GM18511 (cell line): ENCODE measurements at regions not wholly inside any gene's neighbourhood (a gene's known extent, or its start where the extent isn't known, plus 50 kb on each side); places are given as distances from the start of the nearest gene placed in this dataset.
"Not testable (repeated sequence)": the region's sequence is repeated elsewhere in the genome, so short reads cannot be mapped to it uniquely, and the experiment has no call there.

Experiments
- ATAC-seq: cut with Tn5 transposase; IDR thresholded peaks from one replicate; pipeline ENCODE4 v1.9.1; 2021; ENCODE audit warnings: mild to moderate bottlenecking, moderate library complexity; ENCODE audit not compliant: unreplicated experiment

DNA sequence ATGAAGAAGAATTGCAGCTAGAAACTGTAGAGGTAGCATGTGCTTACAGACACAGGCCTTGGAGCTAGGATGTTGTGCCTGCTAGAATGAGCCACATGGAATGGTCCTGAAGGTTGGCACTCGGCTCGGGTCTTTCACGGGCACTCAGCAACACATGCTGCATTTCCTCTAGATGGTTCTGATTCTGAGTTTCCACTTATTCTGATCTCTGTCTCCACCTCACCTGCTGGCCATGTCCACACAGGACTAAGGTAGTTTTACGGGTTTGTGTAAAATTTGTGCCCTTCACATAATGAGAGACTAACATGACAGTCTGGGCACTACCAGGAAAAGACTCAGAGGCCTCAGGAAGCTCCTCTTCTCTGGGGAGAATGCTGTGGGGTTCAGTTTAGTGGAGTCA, 444.8 kb upstream of the MKI67 start:
- ATAC-seq = no peak

DNA sequence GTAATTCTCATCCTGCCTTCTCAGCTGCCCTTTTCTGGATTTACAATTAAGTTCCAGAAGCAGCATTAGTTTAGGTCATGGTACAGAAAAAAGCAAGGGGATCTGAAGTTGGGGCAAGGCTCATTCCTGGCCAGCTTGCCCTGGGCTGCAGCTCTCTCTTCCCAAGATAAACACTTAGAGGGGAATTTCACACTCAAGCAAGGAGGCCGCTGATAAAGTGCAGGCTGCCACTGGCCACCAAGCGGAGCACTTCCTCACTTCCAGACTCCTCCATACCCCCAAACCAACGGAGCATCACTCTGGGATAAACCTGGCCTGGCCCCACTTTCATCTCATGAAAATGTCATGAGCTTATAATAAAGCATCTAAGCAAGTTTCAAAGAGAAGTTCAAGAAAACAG, 445.5 kb upstream of the MKI67 start:
- no peak for ATAC-seq

- no peak for ATAC-seq
Measured at GRCh38 chr10:128572696-128573095, 446.5 kb upstream of the MKI67 start.

GRCh38 chr10:128573281-128573845, 447.1 kb upstream of the MKI67 start:
- no peak for ATAC-seq

GRCh38 chr10:128573986-128574385, 447.8 kb upstream of the MKI67 start:
- ATAC-seq = no peak

DNA sequence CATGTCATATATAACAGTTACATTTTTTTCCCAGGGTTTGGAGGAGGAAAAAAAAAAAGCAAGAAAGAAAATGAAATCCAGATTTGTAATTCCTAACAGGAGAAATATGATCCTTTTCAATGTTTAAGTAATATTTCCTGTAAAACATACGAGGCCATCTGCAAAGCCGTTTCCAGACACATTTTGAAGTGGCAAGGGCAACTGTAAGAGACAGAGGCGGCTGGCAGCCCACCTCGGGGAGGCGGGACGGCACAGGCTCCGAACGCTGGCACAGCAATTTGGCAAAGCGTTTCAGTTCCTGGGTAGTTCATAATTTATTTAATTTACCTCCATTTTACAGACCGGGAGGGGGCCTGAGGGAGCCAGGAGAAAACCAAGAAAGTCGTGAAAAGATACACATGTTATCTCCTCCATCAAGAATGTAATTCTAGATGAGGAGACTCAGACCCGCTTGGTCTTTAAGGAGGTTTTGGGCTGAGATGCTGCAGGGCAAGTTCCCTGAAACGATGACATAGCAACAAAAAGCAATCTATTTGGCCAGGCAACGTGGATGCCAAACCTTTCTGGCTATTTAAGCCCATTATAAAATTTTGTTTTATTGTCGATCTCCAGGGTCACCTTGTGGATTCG, 448.5 kb upstream of the MKI67 start:
- no peak for ATAC-seq

GRCh38 chr10:128575761-128576160, 449.5 kb upstream of the MKI67 start:
- ATAC-seq = no peak

DNA sequence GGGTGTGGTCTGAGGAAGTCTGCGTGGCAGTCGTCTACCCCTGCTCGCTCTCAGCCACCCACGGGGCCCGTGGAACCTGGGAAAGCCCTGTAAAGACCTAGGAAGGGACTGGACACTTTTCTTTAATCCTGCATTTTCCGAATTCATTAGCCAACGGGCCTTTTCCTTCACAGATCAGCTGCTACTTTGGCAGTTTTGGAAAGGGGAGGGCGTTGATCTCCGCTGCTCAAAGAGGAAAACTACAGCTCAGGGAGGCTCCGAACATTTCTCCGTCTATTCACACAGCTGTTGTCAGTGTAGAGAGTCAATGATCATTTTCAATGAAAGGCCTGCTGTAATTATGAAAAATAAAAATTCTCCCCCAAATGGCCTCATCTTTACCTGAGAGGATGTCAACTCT, 450.1 kb upstream of the MKI67 start:
- ATAC-seq = no peak

- ATAC-seq = no peak
Measured at GRCh38 chr10:128576943-128577670, 450.9 kb upstream of the MKI67 start.

DNA sequence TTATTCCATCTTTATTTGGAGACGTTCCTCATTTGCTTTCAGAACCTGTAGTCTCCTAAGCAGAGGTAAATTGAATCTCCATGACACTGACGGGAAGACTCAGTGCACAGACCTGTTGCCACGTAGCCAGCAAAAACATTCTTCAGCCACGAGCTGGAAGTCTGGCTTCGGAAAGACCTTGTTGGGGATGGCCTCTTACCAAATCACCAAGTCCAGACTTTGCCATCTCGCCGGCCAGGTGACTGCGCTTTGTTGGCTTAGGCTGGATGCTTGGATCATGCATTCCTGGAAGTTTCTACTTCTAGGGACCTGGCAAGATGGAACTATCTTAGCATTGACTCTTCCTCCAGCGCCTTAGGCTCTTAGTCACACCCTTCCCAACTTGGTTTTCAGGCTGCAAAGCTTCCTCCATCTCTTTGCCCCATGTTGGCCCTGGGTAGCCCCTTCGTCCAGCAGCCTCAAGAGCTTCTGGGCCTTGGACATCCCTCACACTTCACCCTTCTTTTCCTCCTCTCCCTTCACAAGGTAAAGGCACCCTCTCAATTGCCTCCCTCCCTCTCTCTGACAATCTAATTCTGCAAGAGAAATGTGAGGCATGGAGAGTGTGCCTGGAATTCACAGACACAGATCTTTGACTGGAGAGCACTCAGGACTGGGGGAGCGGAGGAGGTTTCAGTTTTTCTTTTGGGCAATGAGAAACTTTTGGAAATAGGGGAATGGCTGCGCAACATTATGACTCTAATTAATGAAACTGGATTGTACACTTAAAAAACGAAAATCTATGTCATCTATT, 451.9 kb upstream of the MKI67 start:
- no peak for ATAC-seq

DNA sequence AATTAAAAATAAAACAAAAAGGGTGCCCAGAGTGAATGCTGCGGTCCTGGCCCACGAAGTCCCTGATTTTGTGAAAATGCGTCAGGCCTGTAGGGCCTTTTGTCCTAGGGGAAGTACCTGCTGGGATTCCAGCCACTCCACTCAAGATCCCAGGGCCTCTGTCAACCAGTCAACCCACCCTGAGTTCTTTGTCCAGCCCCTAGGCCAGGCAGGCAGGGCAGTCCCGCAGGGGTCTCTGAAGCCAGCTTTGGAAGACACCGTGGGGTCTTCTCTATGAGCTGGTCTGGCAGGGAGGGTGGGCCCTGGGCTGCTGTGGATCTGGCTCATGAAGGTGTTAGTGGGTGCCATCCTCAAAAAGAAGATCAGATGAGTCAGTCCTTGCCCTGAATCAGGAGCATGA, 452.5 kb upstream of the MKI67 start:
- no peak for ATAC-seq

DNA sequence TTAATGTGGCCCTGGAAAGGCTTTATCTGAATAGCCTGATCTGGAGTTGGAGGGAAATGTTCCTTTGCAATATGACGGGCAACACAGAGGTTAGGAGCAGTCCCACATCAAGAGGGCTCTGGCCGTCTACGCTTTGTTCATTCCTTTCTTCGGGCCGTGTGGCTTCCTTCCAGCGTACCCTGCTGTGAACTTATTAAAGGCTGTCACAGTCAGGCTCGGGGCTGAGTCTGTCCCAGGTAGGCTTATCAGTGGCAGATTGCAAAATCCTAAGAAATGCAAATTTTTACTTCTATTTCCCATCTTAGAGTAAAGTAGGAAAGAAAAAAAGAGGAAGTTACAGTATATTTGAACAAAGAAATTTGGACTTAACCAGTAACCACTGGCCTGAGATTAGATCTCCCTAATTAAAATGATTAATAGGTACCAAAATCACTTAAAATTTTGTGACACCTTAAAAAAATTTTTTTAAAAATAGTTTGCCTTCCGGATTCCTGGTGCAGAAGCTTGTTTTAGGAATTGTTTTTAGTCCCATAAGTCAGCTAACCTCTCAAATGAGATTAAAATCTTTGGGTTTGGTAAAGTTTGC, 453.1 kb upstream of the MKI67 start:
- no peak for ATAC-seq

GRCh38 chr10:128579901-128580300, 453.7 kb upstream of the MKI67 start:
- ATAC-seq = no peak

DNA sequence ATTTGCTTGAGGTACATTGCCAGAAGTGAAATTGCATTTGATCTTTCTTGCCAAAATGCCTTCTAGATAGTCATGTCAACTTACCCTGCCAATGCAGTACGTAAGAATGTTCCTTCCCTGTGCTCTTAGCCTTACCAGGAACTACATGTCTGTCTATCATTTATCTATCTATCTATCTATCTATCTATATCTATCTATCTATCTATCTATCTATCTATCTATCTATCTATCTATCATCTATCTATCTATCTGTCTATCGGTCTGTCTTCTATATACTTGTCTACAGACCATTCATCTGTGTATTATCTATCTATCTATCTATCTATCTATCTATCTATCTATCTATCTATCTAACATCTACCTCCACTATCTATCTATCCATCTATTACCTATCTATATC, 456.9 kb upstream of the MKI67 start:
- not testable (repeated sequence) for ATAC-seq

DNA sequence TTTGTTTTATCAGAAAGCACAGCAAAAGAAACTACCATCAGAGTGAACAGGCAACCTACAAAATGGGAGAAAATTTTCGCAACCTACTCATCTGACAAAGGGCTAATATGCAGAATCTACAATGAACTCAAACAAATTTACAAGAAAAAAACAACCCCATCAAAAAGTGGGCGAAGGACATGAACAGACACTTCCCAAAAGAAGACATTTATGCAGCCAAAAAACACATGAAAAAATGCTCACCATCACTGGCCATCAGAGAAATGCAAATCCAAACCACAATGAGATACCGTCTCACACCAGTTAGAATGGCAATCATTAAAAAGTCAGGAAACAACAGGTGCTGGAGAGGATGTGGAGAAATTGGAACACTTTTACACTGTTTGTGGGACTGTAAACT, 460.4 kb upstream of the MKI67 start:
- ATAC-seq = not testable (repeated sequence)

DNA sequence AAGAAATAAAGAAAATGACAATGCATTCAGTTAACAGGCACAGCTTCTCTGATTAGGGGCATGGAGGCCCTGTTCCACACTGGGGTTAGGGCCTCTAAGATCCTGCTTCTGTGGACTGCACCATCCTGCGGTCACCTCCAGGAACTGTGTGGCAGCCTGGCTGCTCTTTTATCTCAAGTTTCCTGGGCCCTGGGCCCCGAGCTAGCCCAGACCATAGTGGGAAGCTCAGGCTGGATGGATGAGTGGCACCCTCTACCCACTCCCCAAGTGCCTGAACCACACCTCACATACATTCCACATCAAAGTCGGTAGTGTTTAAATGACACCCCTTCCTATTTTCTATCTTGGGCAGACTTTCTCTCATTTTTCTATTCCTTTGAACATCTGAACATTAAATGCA, 461.5 kb upstream of the MKI67 start:
- no peak for ATAC-seq

DNA sequence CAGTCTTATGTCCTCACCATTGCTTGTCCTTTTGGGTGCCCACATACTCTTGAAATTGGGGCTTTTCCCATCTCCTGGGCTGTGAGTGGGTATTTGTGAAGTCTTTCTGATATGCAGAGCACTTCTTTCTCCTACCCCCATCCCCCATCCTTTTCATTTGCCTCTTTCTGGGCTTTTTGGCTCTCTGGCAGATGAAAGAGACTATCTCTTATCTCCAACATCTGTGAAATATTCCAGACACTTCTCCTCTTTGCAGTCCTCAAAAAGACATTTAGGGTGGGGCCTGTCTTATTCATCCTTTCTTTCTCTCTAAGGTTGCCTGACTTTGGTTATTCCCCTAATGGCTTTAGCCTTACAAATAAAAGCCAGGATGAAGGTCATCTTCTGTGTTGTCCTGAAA, 462.2 kb upstream of the MKI67 start:
- no peak for ATAC-seq

DNA sequence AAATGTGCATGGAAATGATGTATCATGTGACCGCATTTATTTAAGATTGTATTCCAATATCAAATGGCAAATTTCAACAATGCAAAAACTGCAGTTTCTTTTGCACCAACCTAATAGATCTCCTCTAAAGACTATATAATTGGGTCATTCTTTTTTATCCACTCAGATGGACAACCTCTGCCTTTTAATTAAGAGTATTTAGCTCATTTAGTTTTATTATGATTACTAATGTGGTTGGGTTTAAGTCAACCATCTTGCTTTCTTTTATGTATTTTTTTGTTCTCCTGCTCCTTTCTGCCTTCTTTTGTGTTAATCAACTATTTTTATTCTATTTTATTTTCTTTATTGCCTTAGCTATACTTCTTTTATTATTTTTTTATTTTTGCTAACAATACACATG, 468.5 kb upstream of the MKI67 start:
- ATAC-seq = no peak

GRCh38 chr10:128596906-128597305, 470.7 kb upstream of the MKI67 start:
- ATAC-seq = no peak

GRCh38 chr10:128599030-128599429, 472.8 kb upstream of the MKI67 start:
- no peak for ATAC-seq

DNA sequence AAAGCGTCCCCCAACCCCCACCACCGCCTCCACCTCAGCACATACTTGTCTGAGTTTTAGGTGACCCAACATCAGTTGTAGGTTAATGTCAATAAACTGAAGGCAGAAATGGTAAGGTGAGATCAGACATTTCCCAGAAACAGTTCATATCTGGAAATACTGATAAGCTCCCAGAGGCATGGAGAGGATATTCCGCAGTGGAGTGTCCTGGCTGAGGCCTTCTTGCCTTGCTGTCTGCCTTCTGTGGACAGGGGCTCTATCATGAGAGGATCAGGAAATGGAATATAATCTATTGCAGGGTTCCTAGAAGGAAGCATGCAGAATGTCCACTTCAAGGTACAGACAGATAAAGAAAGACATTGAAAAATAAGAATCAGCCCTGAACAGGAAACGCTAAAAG, 473.3 kb upstream of the MKI67 start:
- ATAC-seq = no peak
